PFSK-1 (cell line): ENCODE measurements at regions not wholly inside any gene's neighbourhood (a gene's known extent, or its start where the extent isn't known, plus 50 kb on each side); places are given as distances from the start of the nearest gene placed in this dataset.

Experiments
- POLR2AphosphoS5 ChIP-seq: IDR thresholded peaks from 2 replicates; pipeline ENCODE4 v1.6.1; 2012; ENCODE audit warnings: low read depth, mild to moderate bottlenecking, control low read depth, low read length, moderate library complexity
- SIN3A ChIP-seq: IDR thresholded peaks from 2 replicates; pipeline ENCODE4 v1.6.1; 2012; ENCODE audit warnings: mild to moderate bottlenecking, low read length, moderate library complexity, borderline replicate concordance; ENCODE audit not compliant: insufficient read depth
- TF ChIP-seq, protein P1 (sequence below), 2 experiments: IDR thresholded peaks; 2 replicates each; pipeline versions ENCODE4 v1.6.1 to v1.8.0; 2011 to 2012; ENCODE audit warnings: low read depth in 2 of 2, low read length in 2 of 2, control low read depth in 1 of 2, inconsistent platforms in 1 of 2, mild to moderate bottlenecking in 1 of 2, moderate library complexity in 1 of 2; ENCODE audit not compliant: insufficient read depth in 1 of 2

GRCh38 chr1:175885326-175885725 is 141.9 kb upstream of the TNR start:
- no peak for TF ChIP-seq POLR2AphosphoS5
- TF ChIP-seq, protein P1, sequence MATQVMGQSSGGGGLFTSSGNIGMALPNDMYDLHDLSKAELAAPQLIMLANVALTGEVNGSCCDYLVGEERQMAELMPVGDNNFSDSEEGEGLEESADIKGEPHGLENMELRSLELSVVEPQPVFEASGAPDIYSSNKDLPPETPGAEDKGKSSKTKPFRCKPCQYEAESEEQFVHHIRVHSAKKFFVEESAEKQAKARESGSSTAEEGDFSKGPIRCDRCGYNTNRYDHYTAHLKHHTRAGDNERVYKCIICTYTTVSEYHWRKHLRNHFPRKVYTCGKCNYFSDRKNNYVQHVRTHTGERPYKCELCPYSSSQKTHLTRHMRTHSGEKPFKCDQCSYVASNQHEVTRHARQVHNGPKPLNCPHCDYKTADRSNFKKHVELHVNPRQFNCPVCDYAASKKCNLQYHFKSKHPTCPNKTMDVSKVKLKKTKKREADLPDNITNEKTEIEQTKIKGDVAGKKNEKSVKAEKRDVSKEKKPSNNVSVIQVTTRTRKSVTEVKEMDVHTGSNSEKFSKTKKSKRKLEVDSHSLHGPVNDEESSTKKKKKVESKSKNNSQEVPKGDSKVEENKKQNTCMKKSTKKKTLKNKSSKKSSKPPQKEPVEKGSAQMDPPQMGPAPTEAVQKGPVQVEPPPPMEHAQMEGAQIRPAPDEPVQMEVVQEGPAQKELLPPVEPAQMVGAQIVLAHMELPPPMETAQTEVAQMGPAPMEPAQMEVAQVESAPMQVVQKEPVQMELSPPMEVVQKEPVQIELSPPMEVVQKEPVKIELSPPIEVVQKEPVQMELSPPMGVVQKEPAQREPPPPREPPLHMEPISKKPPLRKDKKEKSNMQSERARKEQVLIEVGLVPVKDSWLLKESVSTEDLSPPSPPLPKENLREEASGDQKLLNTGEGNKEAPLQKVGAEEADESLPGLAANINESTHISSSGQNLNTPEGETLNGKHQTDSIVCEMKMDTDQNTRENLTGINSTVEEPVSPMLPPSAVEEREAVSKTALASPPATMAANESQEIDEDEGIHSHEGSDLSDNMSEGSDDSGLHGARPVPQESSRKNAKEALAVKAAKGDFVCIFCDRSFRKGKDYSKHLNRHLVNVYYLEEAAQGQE (IDR thresholded peaks at IDR 0.05; ENCODE audit: insufficient read depth in 1 of 2, low read depth in 2 of 2, low read length in 2 of 2) = no peak
- TF ChIP-seq SIN3A = no peak
